ENCODE measurements at regions not wholly inside any gene's neighbourhood (a gene's known extent, or its start where the extent isn't known, plus 50 kb on each side); places are given as distances from the start of the nearest gene placed in this dataset.

GRCh38 chr1:61593331-61593730 lies 131.6 kb downstream of the TM2D1 start:
- H3K4ac ChIP-seq (ENCODE audit: low read depth, low read length): no peak overlapping the region
- no peaks in the 10 kb centered on the region for H3K36me3 ChIP-seq (ENCODE audit: control insufficient read depth, insufficient read depth, low read length)
- H3K27me3 ChIP-seq (ENCODE audit: control insufficient read depth, insufficient read depth, low read length): no peaks in the 10 kb centered on the region
- H2BK20ac ChIP-seq (ENCODE audit: low read depth, low read length): no peak overlapping the region
- no CpG with 5 or more reads among the region's 4 CpGs for WGBS, 2 experiments (ENCODE audit: extremely low coverage in 2 of 2, insufficient read length in 1 of 2)
- no peaks in the 10 kb centered on the region; the same call in 1 of the 2 replicates for H3K9me1 ChIP-seq (ENCODE audit: insufficient read depth, low read length)
- H3K4me3 ChIP-seq (ENCODE audit: insufficient read depth, low read depth, low read length): no peak overlapping the region
- H3K27ac ChIP-seq (ENCODE audit: insufficient read depth, low read length): no peak overlapping the region
- no peaks in the 10 kb centered on the region for H3K9me3 ChIP-seq (ENCODE audit: control insufficient read depth, insufficient read depth, low read length)
- H2BK15ac ChIP-seq (ENCODE audit: low read depth, low read length): no peak overlapping the region
- intact Hi-C loops (cut with micrococcal nuclease): no loop called here
- in situ Hi-C loops (cut with MboI; ENCODE audit: low sequenced_read_pairs): no loop called here
- no peak overlapping the region for H3K14ac ChIP-seq (replicated peaks; ENCODE audit: low read depth, low read length)
- no peak overlapping the region for H3K4me2 ChIP-seq (ENCODE audit: low read depth, low read length)
- POLR2A ChIA-PET (ENCODE audit: unreplicated experiment): no interaction called here
- no peak overlapping the region for H2AK5ac ChIP-seq (ENCODE audit: low read depth, low read length)
- no peaks in the 10 kb centered on the region for H3K79me1 ChIP-seq (ENCODE audit: low read depth in 1 of 2, low read length in 2 of 2)
- no peak overlapping the region for H3K23ac ChIP-seq (ENCODE audit: low read depth, low read length)
- no peaks in the 10 kb centered on the region for H4K20me1 ChIP-seq (ENCODE audit: insufficient read depth, low read length)
- no peaks in the 10 kb centered on the region for H3K4me1 ChIP-seq (ENCODE audit: control insufficient read depth, insufficient read depth, low read length)
- dilution Hi-C loops (cut with HindIII; ENCODE audit: low sequenced_read_pairs, unreplicated experiment): no loop called here
- H3K56ac ChIP-seq (ENCODE audit: extremely low read depth, insufficient read depth, low read length): no peak overlapping the region
- H4K91ac ChIP-seq (ENCODE audit: insufficient read depth, low read depth, low read length): no peak overlapping the region
- TF ChIP-seq BHLHE40 (IDR thresholded peaks at IDR 0.05; ENCODE audit: low read depth, low read length) (no peak), MAFK (IDR thresholded peaks at IDR 0.05; ENCODE audit: low read depth, low read length) (no peak), FOS (IDR thresholded peaks at IDR 0.05; ENCODE audit: low read depth, low read length) (no peak), RFX5 (IDR thresholded peaks at IDR 0.05; ENCODE audit: low read depth, low read length) (no peak), CHD1 (IDR thresholded peaks at IDR 0.05; ENCODE audit: low read depth, low read length) (no peak), RCOR1 (IDR thresholded peaks at IDR 0.05; ENCODE audit: insufficient replicate concordance, low read length) (no peak), SMC3 (IDR thresholded peaks at IDR 0.05; ENCODE audit: low read depth, low read length) (no peak), NFE2L2 (IDR thresholded peaks at IDR 0.05; ENCODE audit: low read depth, low read length) (no peak), MAZ (IDR thresholded peaks at IDR 0.05; ENCODE audit: borderline replicate concordance, low read depth, low read length) (no peak), USF2 (IDR thresholded peaks at IDR 0.05; ENCODE audit: low read depth, low read length) (no peak), RAD21 (IDR thresholded peaks at IDR 0.05; ENCODE audit: low read length) (no peak), POLR2A (IDR thresholded peaks at IDR 0.05; ENCODE audit: low read depth, low read length) (no peak)
- no peak overlapping the region for H2AFZ ChIP-seq (replicated peaks; ENCODE audit: low read length, poor library complexity)
- CTCF ChIA-PET: no interaction called here
- DNase-seq: no peak
- BruUV-seq (replicated peaks): no TSS peak
- H2BK5ac ChIP-seq (ENCODE audit: low read depth, low read length, poor library complexity, severe bottlenecking): no peak overlapping the region
- H3K18ac ChIP-seq (ENCODE audit: low read depth, low read length): no peak overlapping the region
- H3K9ac ChIP-seq (ENCODE audit: low read depth, low read length): no peak overlapping the region
- no peak for ATAC-seq (ENCODE audit: low read depth)
- H4K8ac ChIP-seq (ENCODE audit: low read depth in 2 of 2, low read length in 2 of 2): no peak overlapping the region
- H4K5ac ChIP-seq (ENCODE audit: low read depth, low read length): no peak overlapping the region
- no peak overlapping the region for H2BK120ac ChIP-seq (ENCODE audit: low read depth, low read length)
- H2AK9ac ChIP-seq (replicated peaks; ENCODE audit: low read depth, low read length, poor library complexity): no peak overlapping the region
